ENCODE measurements at regions not wholly inside any gene's neighbourhood (a gene's known extent, or its start where the extent isn't known, plus 50 kb on each side); places are given as distances from the start of the nearest gene placed in this dataset.

DNA sequence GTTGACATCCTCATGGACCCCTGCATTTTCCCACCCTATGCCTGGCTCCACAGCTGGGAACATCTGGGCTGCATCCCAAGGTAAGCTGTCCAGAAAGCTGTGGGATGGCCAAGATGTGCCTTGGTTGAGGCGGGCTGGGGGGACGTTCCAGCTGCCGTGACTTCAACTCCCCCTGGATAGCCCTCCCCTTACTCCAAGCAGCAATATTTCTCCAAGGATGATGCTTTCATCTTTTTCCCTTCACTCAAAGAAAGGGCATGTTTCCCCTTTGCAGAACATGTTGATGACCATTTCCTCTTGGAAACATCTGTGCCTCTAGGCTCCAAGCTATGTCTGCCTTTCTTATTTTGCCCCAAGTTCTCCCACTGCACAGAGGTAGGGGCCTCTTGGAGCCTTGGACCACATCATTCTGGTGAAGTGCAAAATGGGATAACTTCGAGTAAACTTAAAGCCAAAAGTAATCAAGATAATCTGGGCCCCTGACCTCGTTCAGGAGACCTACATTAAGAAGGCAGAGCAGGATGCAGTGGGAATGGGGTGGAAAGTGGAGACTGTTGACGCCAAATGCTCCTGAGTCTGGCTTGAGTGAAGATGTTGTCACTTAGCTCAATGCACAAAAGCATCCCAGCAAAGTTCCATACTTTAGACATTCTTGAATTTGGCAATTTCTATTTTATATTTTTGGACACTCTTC, 175.2 kb downstream of the GAS1 start:
- no peak overlapping the region for H3K27ac ChIP-seq
- TF ChIP-seq CTCF (conservative IDR thresholded peaks at IDR 0.05) (no peak), ZFX (IDR thresholded peaks at IDR 0.05) (no peak)

GRCh38 chr9:86771420-86771819, 175.9 kb downstream of the GAS1 start:
- TF ChIP-seq ZFX (IDR thresholded peaks at IDR 0.05) (no peak), CTCF (conservative IDR thresholded peaks at IDR 0.05) (no peak)

GRCh38 chr9:86768709-86769108, 178.6 kb downstream of the GAS1 start:
- TF ChIP-seq ZFX (IDR thresholded peaks at IDR 0.05) (no peak), CTCF (conservative IDR thresholded peaks at IDR 0.05) (no peak)
- H3K27ac ChIP-seq: no peak overlapping the region

More at GRCh38 chr9:86771420-86771819, 175.9 kb downstream of the GAS1 start:
- no peak overlapping the region for H3K27ac ChIP-seq

DNA sequence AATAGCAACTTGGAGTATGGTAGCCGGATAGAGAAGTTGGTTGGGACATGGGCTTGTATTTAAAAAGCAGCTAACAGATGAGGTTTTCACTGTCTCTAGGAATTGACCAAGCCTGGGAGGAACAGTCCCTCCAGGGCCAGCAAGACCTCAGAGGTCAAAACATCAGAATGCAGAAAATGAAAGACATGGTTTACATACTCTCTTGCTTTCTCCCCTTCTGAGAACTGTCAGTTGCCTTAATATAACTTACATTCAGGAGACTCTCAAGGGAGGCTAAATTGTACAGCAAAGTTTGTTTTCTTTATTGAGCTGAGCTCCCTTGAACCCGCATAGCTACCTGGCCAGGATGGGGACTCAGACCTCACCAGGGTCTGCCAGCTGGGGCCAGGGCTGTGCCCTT, 179.3 kb downstream of the GAS1 start:
- H3K27ac ChIP-seq: no peak overlapping the region
- no peak for TF ChIP-seq ZFX (IDR thresholded peaks at IDR 0.05)
- TF ChIP-seq CTCF (conservative IDR thresholded peaks at IDR 0.05): no peak

DNA sequence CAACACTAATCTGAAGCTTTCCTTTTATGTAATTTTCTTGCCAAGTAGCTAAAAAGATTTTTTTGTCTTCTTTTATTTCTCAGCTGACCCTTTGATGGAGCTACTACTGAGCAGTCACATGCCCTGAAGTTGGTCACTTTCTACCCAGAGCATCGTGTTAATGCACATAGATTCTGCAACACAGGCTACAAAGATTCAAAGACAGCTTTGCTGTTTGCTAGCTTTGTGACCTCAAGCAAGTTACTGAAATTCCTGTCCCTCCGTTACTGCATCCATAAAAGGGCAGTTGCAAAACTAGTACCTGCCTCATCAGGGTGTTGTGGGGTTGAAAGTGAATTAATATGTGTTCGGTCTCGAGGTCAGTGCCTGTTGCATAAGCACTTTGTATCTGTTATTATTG, 179.9 kb downstream of the GAS1 start:
- H3K27ac ChIP-seq: no peak overlapping the region
- TF ChIP-seq CTCF (conservative IDR thresholded peaks at IDR 0.05): no peak
- no peak for TF ChIP-seq ZFX (IDR thresholded peaks at IDR 0.05)

DNA sequence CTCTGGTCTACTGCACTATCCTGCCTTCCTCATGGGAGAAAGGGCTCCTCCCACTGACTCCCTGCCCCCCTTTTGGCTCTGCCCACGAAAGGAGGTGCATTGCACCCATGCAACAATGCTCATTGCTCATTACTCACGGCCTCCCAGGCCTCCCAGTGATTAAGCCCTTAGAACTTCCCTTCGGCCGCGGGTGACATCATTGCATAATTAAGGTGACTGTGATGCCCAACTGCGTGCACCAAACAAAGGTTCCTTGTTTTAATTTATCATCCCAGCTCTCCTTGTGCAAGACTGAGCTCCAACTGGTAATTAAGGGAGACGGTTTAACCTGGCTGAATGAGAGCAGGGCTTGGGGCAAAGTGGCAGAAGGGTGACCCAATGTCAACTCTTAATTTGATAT, 180.4 kb downstream of the GAS1 start:
- no peak overlapping the region for H3K27ac ChIP-seq

GRCh38 chr9:86766511-86766910, 180.8 kb downstream of the GAS1 start:
- TF ChIP-seq CTCF (conservative IDR thresholded peaks at IDR 0.05) (no peak), ZFX (IDR thresholded peaks at IDR 0.05) (no peak)
- H3K27ac ChIP-seq: no peak overlapping the region

More for the DNA sequence above, 180.4 kb downstream of the GAS1 start:
- TF ChIP-seq CTCF (conservative IDR thresholded peaks at IDR 0.05): no peak
- no peak for TF ChIP-seq ZFX (IDR thresholded peaks at IDR 0.05)
